ENCODE measurements at regions not wholly inside any gene's neighbourhood (a gene's known extent, or its start where the extent isn't known, plus 50 kb on each side); places are given as distances from the start of the nearest gene placed in this dataset.

- DNase-seq = peak; percentile 81
Observed at GRCh38 chr6:4008324-4009047, 70.5 kb downstream of the FAM217A start.

GRCh38 chr6:4009486-4009885 lies 69.5 kb downstream of the FAM217A start:
- DNase-seq = no peak

DNA sequence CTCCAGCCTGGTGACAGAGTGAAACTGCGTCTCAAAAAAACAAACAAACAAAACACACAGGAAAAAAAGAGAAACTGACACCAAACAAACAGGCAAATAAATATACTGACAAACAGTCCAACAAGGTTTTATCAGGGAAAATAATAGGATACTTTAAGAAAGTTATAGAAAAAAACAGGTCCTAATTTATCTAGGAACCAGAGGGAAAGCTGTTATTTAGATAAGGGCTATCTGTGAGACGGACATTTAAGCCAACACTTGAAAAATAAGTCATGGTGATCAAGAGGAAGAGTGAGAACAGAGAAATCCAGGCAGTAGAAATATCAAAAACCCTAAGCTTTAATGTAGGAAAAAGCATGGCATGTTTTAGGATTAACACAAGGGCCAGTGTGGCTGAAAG lies 68.9 kb downstream of the FAM217A start:
- DNase-seq = peak; percentile 34

DNA sequence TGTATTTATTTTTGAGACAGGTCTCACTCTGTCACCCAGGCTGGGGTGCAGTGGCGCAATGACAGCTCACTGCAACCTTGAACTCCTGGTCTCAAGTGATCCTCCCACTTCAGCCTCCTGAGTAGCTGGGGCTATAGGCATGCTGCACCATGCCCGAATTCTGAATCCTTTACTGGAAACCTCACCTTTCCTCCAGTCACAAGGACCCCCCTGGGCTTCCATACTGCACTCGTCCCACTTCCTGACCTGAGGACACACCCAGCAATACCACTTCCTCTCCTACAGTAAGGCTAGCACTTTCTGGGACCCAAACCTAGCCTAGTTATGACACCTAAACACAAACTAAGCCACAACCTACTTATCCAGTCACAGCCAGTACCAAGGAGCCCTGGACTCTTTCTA lies 68.2 kb downstream of the FAM217A start:
- DNase-seq = no peak

GRCh38 chr6:4012826-4013225 lies 66.1 kb downstream of the FAM217A start:
- no peak for DNase-seq

- peak; percentile 27 for DNase-seq
Observed at GRCh38 chr6:4017058-4017739, 61.7 kb downstream of the FAM217A start.

GRCh38 chr6:4017834-4018170 lies 61.1 kb downstream of the FAM217A start:
- DNase-seq = peak; percentile 71

- DNase-seq = peak; percentile 98
Observed at GRCh38 chr6:4018171-4018923, 60.6 kb downstream of the FAM217A start.

Data from DMS53 (cell line).